ENCODE measurements at regions not wholly inside any gene's neighbourhood (a gene's known extent, or its start where the extent isn't known, plus 50 kb on each side); places are given as distances from the start of the nearest gene placed in this dataset.
"Not testable (repeated sequence)": the region's sequence is repeated elsewhere in the genome, so short reads cannot be mapped to it uniquely, and the experiment has no call there.

DNA sequence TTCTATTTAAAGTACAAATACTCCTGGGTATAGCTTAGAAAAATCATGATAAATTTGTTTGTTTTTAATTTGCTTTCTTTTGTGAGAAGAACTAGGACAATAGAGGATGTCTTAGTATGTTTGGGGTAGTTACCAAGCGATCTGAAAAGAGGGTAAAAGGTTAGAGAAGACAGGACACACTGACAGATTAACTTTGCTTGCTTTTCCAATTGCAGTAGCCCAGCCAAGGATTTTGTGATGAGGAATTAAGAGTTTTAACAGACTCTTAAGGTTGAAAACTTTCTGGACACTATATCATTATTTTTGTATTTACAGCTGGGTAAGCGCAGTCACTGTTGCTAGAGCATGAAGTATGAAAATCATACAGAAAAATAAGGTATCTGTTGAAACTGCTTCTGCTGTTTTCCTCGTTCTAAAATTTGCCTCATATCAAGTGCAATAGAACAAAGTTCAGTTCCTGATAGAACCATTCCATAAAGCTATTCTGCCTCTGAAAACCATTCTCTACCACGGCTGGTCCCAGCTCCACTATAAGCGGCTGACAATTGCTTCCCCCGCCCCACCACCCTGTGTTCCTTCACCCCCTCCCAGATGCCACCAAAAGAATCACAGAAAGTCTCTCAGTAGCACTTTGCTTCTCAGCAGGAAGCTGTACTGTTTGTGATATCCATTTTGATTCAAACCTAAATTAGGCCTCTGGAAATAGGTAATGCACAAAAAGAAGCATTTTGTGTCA, 413.4 kb downstream of the BCAT1 start:
- ChIA-PET CTCF (no interaction called here), POLR2A (no interaction called here)

- ChIA-PET CTCF (no interaction called here), POLR2A (no interaction called here)
These were observed 414.3 kb downstream of the BCAT1 start for GRCh38 chr12:24534622-24535021.

DNA sequence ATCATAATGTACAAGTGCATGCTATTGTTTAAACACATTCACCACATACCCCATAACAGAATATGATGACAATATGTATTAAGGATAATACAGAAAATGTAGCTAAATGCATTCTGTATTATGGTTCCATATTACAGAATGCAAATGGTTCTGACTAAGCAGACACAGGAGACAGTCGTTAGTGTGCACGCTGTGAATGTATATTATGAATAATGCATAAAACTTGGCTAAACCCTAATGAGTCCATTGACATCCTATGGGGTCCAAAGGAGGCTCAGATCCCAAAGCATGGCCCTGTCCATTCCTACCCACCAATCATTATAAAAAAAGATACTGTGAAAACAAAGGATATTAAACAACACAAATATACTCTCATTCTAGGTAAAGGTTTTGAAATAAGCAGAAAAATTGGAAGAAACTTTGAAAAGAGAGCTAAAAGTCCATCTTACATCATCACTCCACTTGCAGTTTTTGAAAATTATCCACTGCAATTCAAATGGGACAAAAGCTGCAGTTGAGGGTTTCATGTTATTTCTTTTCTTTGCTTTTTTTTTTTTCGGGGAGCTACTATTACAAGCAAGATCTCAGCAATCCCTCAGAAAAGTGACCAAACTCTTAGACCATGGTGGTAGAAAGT, 415.1 kb downstream of the BCAT1 start:
- CTCF ChIA-PET: interaction anchor here (0.6 to 0.7 kb wide), 2 partner anchors 61 to 652 kb away, joined by 3 read pairs; no protein-coding TSS in a partner anchor

DNA sequence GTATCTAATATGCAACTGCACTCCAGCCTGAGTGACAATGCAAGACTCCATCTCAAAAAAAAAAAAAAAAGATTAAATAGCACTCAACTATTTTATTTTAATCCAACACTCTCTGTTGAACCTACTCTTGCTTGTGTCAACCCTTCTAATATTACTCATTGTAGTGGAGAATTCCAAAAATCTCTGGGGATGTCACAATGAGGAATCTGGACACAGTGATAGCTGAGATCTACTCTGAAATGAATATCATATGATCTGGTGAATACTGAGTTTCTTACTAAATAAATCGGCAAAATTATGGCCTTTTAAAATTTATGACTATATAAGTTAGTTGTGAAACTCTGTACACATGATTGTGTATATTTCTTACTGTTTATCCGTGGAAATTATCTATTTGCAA, 418.2 kb downstream of the BCAT1 start:
- POLR2A ChIA-PET: no interaction called here

More for the DNA sequence above, 415.1 kb downstream of the BCAT1 start:
- POLR2A ChIA-PET: no interaction called here

DNA sequence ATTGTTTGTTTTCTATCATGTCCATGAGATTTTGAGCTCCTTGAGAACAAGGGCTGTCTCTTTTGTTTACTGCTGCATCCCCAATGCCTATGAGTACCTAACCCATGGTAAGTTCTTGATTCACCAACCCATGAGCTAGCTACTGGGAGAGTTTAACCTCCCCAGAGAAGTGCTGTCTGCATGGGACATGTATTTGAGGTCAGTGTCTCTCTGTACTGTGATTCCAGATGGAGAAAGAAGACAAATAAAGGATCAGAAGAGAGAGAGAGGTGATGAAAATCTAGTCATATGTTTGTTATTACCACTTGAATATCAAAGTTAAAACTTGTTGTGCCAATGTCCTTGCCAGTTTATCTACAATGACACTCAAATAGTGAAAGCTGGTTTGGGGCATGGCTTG, 421.8 kb downstream of the BCAT1 start:
- CTCF ChIA-PET: no interaction called here
- POLR2A ChIA-PET: no interaction called here

More for the DNA sequence above, 418.2 kb downstream of the BCAT1 start:
- CTCF ChIA-PET: no interaction called here

GRCh38 chr12:24522736-24523135, 426.2 kb downstream of the BCAT1 start:
- CTCF ChIA-PET: no interaction called here
- POLR2A ChIA-PET: no interaction called here

GRCh38 chr12:24519759-24520158, 429.1 kb downstream of the BCAT1 start:
- POLR2A ChIA-PET: no interaction called here
- CTCF ChIA-PET: no interaction called here

GRCh38 chr12:24517000-24517399, 431.9 kb downstream of the BCAT1 start:
- POLR2A ChIA-PET: no interaction called here

DNA sequence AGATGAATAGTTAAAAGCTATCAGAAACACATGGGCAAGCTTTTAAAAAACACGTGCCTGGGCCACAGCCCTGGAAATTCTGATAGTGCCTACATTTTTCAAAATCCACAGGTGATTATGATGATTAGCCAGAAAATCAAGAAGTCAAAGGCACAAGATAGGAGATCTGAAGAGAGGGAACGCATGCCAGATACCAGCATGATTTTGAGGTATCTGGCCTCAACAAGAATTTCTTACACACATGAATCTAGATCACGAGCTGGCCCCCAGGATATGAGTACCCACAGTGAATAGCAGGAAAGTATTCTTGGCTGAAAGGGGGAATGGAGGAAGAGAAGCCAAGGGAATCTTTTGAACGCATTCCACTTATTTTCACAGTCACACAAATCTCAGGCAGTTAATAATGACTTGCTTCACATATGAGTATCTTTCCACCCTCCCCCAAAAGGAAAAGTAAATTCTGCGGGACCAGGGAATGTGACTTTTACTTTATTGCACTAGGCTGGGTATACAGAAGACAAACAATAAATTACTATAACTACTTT, 438.2 kb downstream of the BCAT1 start:
- POLR2A ChIA-PET: no interaction called here
- CTCF ChIA-PET: no interaction called here

More at GRCh38 chr12:24517000-24517399, 431.9 kb downstream of the BCAT1 start:
- CTCF ChIA-PET: interaction anchor here (1.1 kb wide), 1 partner anchor 9 kb away, joined by 3 read pairs; no protein-coding TSS in a partner anchor

DNA sequence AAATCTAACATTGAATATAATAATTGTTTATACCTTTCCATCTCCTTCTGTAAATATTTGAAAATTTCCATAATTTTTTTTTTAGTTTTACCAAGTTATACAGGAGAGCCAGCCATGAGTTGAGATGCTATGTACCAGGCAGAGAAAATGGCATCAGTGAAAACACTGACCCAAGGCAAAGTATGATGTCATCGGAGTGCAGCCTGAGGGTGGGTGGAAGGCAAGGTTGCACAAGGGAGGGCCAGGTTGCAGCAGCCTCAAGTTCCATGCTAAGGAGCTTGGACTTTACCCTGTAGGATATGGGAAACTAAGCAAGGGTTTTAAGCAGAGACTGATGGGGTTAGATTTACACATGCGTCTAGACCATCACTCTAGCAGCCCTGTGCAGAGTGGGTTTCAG, 441.1 kb downstream of the BCAT1 start:
- CTCF ChIA-PET: interaction anchor here (0.9 kb wide), 1 partner anchor 9 kb away, joined by 3 read pairs; no protein-coding TSS in a partner anchor
- POLR2A ChIA-PET: no interaction called here

DNA sequence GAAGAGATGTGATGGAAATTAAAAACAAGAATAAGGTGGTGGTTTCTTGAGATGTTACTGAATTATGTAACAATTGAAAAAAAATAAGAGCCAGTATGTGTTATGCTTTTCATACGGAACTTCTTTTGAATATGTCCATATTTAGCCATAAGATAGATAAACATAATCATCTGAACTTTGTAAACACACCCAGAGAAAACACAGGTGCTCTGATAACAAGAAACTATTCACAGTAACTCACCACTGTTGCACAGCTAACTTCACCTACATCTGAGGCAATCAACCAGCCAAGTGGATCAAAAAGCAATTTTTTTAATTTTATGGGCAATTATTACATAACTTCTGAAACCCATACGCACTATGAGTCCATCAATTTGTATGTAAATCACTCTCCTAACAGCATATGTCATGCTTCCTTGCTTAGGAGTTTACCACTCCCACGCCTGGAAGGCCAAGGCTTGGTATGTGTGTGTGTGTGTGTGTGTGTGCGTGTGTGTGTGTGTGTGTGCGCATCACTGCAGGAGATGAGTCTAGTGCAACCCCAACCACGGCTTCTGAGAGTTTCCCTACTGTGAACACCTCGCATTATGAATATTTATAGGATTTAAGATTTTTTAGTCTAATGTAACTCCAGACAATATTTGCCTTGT, 443.4 kb downstream of the BCAT1 start:
- ChIA-PET CTCF (no interaction called here), POLR2A (no interaction called here)

- POLR2A ChIA-PET, CTCF ChIA-PET: not testable (repeated sequence)
These were observed 445.4 kb downstream of the BCAT1 start for GRCh38 chr12:24503477-24503876.

DNA sequence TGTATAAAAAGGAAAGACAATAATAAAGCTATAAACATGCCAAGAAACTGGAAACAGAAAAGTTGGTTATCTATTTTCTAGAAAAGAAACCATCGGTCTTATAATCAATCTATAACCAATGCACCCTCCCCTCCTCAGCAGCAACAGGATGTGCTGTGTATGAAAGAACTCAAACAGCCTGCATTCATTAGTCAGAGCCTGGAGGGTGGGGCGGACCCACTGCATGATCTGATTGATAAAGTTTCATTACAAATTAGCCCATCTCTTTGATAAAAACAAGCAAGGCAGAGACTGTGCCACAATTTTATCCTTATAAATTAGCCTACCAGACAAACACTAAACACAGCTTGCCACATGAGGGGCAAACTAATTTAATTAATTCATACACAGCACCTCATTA, 448.1 kb downstream of the BCAT1 start:
- ChIA-PET CTCF (no interaction called here), POLR2A (no interaction called here)

- POLR2A ChIA-PET: no interaction called here
These were observed 448.5 kb downstream of the BCAT1 start for GRCh38 chr12:24500421-24500820.

GRCh38 chr12:24499151-24500146, 449.5 kb downstream of the BCAT1 start:
- CTCF ChIA-PET: no interaction called here
- POLR2A ChIA-PET: no interaction called here

More at GRCh38 chr12:24500421-24500820, 448.5 kb downstream of the BCAT1 start:
- CTCF ChIA-PET: no interaction called here

DNA sequence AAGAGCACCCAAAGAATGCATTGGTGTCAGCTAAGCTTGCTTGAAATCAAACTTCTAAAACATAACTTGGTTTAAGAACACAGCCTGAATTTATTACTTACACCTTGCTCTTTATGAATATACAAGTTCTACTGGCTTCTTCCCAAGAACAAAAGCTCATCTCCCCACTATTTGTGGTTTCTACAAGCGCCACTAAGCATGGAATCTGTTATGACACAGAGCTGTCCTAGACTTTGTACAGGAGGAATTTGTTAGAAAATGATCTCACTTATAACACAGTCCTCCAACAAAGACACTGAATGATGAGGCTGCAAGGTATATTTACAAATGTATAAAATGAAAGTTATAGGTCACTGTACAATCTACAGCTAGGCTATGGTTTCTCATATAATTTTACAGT, 452.1 kb downstream of the BCAT1 start:
- POLR2A ChIA-PET: no interaction called here
- CTCF ChIA-PET: no interaction called here

DNA sequence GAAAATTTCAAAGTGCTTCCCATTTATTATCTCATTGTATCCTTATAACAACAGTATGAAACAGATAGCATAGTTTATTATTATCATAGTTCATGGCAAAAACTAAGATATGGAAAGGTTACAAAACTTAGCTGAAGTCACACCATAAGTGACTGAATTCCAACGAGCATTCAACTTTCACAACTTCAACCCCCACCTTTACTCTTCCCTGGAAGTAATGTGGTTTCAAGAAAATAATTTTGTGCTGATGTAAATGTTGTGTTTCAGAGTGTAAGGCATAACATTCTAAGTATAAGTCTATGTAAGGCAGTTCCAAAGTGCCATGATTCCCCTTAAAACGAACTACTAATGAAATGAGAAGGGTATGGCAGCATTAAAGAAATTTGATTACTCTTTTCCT, 454.5 kb downstream of the BCAT1 start:
- CTCF ChIA-PET: no interaction called here
- POLR2A ChIA-PET: no interaction called here

DNA sequence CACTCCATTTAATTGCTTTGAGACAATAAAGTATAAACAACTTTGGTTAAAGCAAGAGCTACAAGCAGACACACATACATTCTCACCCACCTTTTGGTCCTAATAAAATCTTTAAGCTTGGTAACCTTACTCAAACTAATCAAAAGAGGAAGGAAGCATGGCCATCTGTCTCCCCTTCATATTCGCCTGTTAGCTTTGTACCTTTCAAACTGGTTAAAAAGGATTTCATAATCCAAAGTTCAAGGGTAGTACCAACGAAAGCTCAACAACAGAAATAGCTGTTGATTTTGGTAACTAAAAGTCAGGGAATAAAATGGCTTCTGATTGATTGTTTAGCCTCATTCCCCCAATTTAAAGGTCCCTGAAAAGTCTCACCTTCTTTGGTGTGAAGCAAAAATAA, 456.9 kb downstream of the BCAT1 start:
- POLR2A ChIA-PET: no interaction called here

DNA sequence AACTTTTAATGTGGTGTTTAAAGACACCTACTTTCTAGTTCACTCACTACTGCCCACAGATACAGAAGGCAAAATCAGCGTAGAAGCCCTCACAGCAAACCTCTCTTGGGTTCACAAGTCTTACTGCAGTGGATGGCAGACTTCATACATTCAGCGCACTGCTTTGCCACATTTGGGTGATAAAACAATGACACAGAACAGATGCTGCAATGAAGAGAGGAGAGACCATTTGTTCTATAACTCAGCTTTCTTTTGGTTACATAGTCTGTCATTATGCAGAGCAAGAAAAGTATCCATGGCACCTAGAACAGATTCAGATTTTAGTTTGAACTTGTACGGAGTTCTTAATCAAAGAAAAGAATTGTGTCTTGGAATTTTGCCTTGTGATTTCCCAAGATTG, 459.0 kb downstream of the BCAT1 start:
- ChIA-PET CTCF (no interaction called here), POLR2A (no interaction called here)

More for the DNA sequence above, 456.9 kb downstream of the BCAT1 start:
- CTCF ChIA-PET: no interaction called here
